ENCODE measurements at regions not wholly inside any gene's neighbourhood (a gene's known extent, or its start where the extent isn't known, plus 50 kb on each side); places are given as distances from the start of the nearest gene placed in this dataset.

- no peaks in the 10 kb centered on the region for H3K36me3 ChIP-seq (replicated peaks in 1 of 2; ENCODE audit: control insufficient read depth in 2 of 2, insufficient read depth in 2 of 2, low read length in 2 of 2)
Observed at GRCh38 chr11:23370580-23371275, 510.5 kb upstream of the CCDC179 start.

GRCh38 chr11:23377909-23378308 is 517.6 kb upstream of the CCDC179 start:
- Histone ChIP-seq H3K4me3 (ENCODE audit: low read length in 2 of 2) (no peak overlapping the region), H3K4ac (ENCODE audit: low read length) (no peak overlapping the region), H2AFZ (ENCODE audit: low read length) (no peak overlapping the region), H3K14ac (ENCODE audit: low read length) (no peak overlapping the region), H3K79me1 (ENCODE audit: low read depth, low read length) (no peaks in the 10 kb centered on the region), H2BK12ac (ENCODE audit: low read length) (no peak overlapping the region), H3K36me3 (replicated peaks in 1 of 2; ENCODE audit: control insufficient read depth in 2 of 2, insufficient read depth in 2 of 2, low read length in 2 of 2) (no peaks in the 10 kb centered on the region), H2AK5ac (ENCODE audit: low read depth, low read length) (no peak overlapping the region), H3K4me2 (ENCODE audit: insufficient read depth, low read length, poor library complexity, severe bottlenecking) (no peak overlapping the region), H3K9ac (ENCODE audit: low read depth, low read length, poor library complexity) (no peak overlapping the region), H3K27ac (replicated peaks; ENCODE audit: low read length) (no peak overlapping the region), H3K18ac (ENCODE audit: low read length) (no peak overlapping the region), H4K91ac (ENCODE audit: low read depth, low read length, poor library complexity) (no peak overlapping the region), H3K27me3 (ENCODE audit: control insufficient read depth in 3 of 3, insufficient read depth in 3 of 3, low read depth in 1 of 3, low read length in 3 of 3) (no peaks in the 10 kb centered on the region), H3K9me3 (replicated peaks in 1 of 2; ENCODE audit: control insufficient read depth in 2 of 2, insufficient read depth in 1 of 2, low read depth in 1 of 2, low read length in 2 of 2) (no peaks in the 10 kb centered on the region), H2BK15ac (ENCODE audit: low read length) (no peak overlapping the region), H2BK120ac (ENCODE audit: low read depth, low read length) (no peak overlapping the region), H2BK5ac (ENCODE audit: low read length) (no peak overlapping the region), H3K23ac (ENCODE audit: low read depth, low read length, poor library complexity) (no peak overlapping the region), H4K8ac (ENCODE audit: low read depth, low read length) (no peak overlapping the region), H3K4me1 (ENCODE audit: control insufficient read depth in 2 of 2, insufficient read depth in 1 of 2, low read depth in 1 of 2, low read length in 2 of 2) (no peaks in the 10 kb centered on the region)
- no peak for DNase-seq (ENCODE audit: low spot score)

More at GRCh38 chr11:23370580-23371275, 510.5 kb upstream of the CCDC179 start:
- Histone ChIP-seq H2BK120ac (ENCODE audit: low read depth, low read length) (no peak overlapping the region), H2BK12ac (ENCODE audit: low read length) (no peak overlapping the region), H3K14ac (ENCODE audit: low read length) (no peak overlapping the region), H2AK5ac (ENCODE audit: low read depth, low read length) (no peak overlapping the region), H3K27ac (replicated peaks; ENCODE audit: low read length) (no peak overlapping the region), H2AFZ (ENCODE audit: low read length) (no peak overlapping the region), H3K4me3 (ENCODE audit: low read length in 2 of 2) (no peak overlapping the region), H3K4ac (ENCODE audit: low read length) (no peak overlapping the region), H3K23ac (ENCODE audit: low read depth, low read length, poor library complexity) (no peak overlapping the region), H4K91ac (ENCODE audit: low read depth, low read length, poor library complexity) (no peak overlapping the region), H3K18ac (ENCODE audit: low read length) (no peak overlapping the region), H3K4me2 (ENCODE audit: insufficient read depth, low read length, poor library complexity, severe bottlenecking) (no peak overlapping the region), H3K27me3 (ENCODE audit: control insufficient read depth in 3 of 3, insufficient read depth in 3 of 3, low read depth in 1 of 3, low read length in 3 of 3) (no peaks in the 10 kb centered on the region), H3K79me1 (ENCODE audit: low read depth, low read length) (no peaks in the 10 kb centered on the region), H3K4me1 (ENCODE audit: control insufficient read depth in 2 of 2, insufficient read depth in 1 of 2, low read depth in 1 of 2, low read length in 2 of 2) (no peaks in the 10 kb centered on the region), H3K9me3 (replicated peaks in 1 of 2; ENCODE audit: control insufficient read depth in 2 of 2, insufficient read depth in 1 of 2, low read depth in 1 of 2, low read length in 2 of 2) (peaks cover 0 to 1% of the 10 kb centered on the region in 2 donors), H2BK5ac (ENCODE audit: low read length) (no peak overlapping the region), H4K8ac (ENCODE audit: low read depth, low read length) (peak overlapping the region; percentile 30), H2BK15ac (ENCODE audit: low read length) (no peak overlapping the region), H3K9ac (ENCODE audit: low read depth, low read length, poor library complexity) (no peak overlapping the region)
- no CpG with 5 or more reads among the region's 3 CpGs for WGBS, 2 donors (ENCODE audit: extremely low coverage in 2 of 2, insufficient read length in 2 of 2, insufficient replicate concordance in 1 of 2)
- DNase-seq (ENCODE audit: low spot score), result no peak

- Histone ChIP-seq H3K27ac (replicated peaks; ENCODE audit: low read length) (no peak overlapping the region), H3K4me2 (ENCODE audit: insufficient read depth, low read length, poor library complexity, severe bottlenecking) (no peak overlapping the region), H3K9me3 (replicated peaks in 1 of 2; ENCODE audit: control insufficient read depth in 2 of 2, insufficient read depth in 1 of 2, low read depth in 1 of 2, low read length in 2 of 2) (no peaks in the 10 kb centered on the region), H3K18ac (ENCODE audit: low read length) (no peak overlapping the region), H2BK5ac (ENCODE audit: low read length) (no peak overlapping the region), H2BK12ac (ENCODE audit: low read length) (no peak overlapping the region), H3K36me3 (replicated peaks in 1 of 2; ENCODE audit: control insufficient read depth in 2 of 2, insufficient read depth in 2 of 2, low read length in 2 of 2) (no peaks in the 10 kb centered on the region), H2BK120ac (ENCODE audit: low read depth, low read length) (no peak overlapping the region), H3K4ac (ENCODE audit: low read length) (no peak overlapping the region), H4K8ac (ENCODE audit: low read depth, low read length) (no peak overlapping the region), H2AFZ (ENCODE audit: low read length) (no peak overlapping the region), H3K23ac (ENCODE audit: low read depth, low read length, poor library complexity) (no peak overlapping the region), H4K91ac (ENCODE audit: low read depth, low read length, poor library complexity) (no peak overlapping the region), H3K9ac (ENCODE audit: low read depth, low read length, poor library complexity) (no peak overlapping the region), H3K27me3 (ENCODE audit: control insufficient read depth in 3 of 3, insufficient read depth in 3 of 3, low read depth in 1 of 3, low read length in 3 of 3) (no peaks in the 10 kb centered on the region), H3K4me3 (ENCODE audit: low read length in 2 of 2) (no peak overlapping the region), H3K79me1 (ENCODE audit: low read depth, low read length) (no peaks in the 10 kb centered on the region), H2BK15ac (ENCODE audit: low read length) (no peak overlapping the region), H3K4me1 (ENCODE audit: control insufficient read depth in 2 of 2, insufficient read depth in 1 of 2, low read depth in 1 of 2, low read length in 2 of 2) (no peaks in the 10 kb centered on the region), H3K14ac (ENCODE audit: low read length) (no peak overlapping the region), H2AK5ac (ENCODE audit: low read depth, low read length) (no peak overlapping the region)
- no peak for DNase-seq (ENCODE audit: low spot score)
- no CpG with 5 or more reads among the region's 2 CpGs for WGBS, 2 donors (ENCODE audit: extremely low coverage in 2 of 2, insufficient read length in 2 of 2, insufficient replicate concordance in 1 of 2)
Observed at GRCh38 chr11:23391031-23391430, 530.8 kb upstream of the CCDC179 start.

- H3K79me1 ChIP-seq (ENCODE audit: low read depth, low read length), result no peaks in the 10 kb centered on the region
- H3K4ac ChIP-seq (ENCODE audit: low read length), result no peak overlapping the region
- H2AFZ ChIP-seq (ENCODE audit: low read length), result no peak overlapping the region
- H3K4me2 ChIP-seq (ENCODE audit: insufficient read depth, low read length, poor library complexity, severe bottlenecking), result no peak overlapping the region
- H3K4me3 ChIP-seq (ENCODE audit: low read length in 2 of 2), result no peak overlapping the region
- no peak overlapping the region for H4K8ac ChIP-seq (ENCODE audit: low read depth, low read length)
- no peak overlapping the region for H2BK15ac ChIP-seq (ENCODE audit: low read length)
- H3K9ac ChIP-seq (ENCODE audit: low read depth, low read length, poor library complexity), result no peak overlapping the region
- no peak overlapping the region for H3K14ac ChIP-seq (ENCODE audit: low read length)
- no peak overlapping the region for H2BK5ac ChIP-seq (ENCODE audit: low read length)
- no peaks in the 10 kb centered on the region for H3K4me1 ChIP-seq (ENCODE audit: control insufficient read depth in 2 of 2, insufficient read depth in 1 of 2, low read depth in 1 of 2, low read length in 2 of 2)
- no CpG with 5 or more reads among the region's 2 CpGs for WGBS, 2 donors (ENCODE audit: extremely low coverage in 2 of 2, insufficient read length in 2 of 2, insufficient replicate concordance in 1 of 2)
- H3K9me3 ChIP-seq (replicated peaks in 1 of 2; ENCODE audit: control insufficient read depth in 2 of 2, insufficient read depth in 1 of 2, low read depth in 1 of 2, low read length in 2 of 2), result no peaks in the 10 kb centered on the region
- no peak overlapping the region for H2BK120ac ChIP-seq (ENCODE audit: low read depth, low read length)
- H3K23ac ChIP-seq (ENCODE audit: low read depth, low read length, poor library complexity), result no peak overlapping the region
- H4K91ac ChIP-seq (ENCODE audit: low read depth, low read length, poor library complexity), result no peak overlapping the region
- H3K36me3 ChIP-seq (replicated peaks in 1 of 2; ENCODE audit: control insufficient read depth in 2 of 2, insufficient read depth in 2 of 2, low read length in 2 of 2), result no peaks in the 10 kb centered on the region
- H3K27ac ChIP-seq (replicated peaks; ENCODE audit: low read length), result no peak overlapping the region
- no peak overlapping the region for H2BK12ac ChIP-seq (ENCODE audit: low read length)
- H2AK5ac ChIP-seq (ENCODE audit: low read depth, low read length), result no peak overlapping the region
- no peak overlapping the region for H3K18ac ChIP-seq (ENCODE audit: low read length)
- no peak for DNase-seq (ENCODE audit: low spot score)
- no peaks in the 10 kb centered on the region for H3K27me3 ChIP-seq (ENCODE audit: control insufficient read depth in 3 of 3, insufficient read depth in 3 of 3, low read depth in 1 of 3, low read length in 3 of 3)
Observed at GRCh38 chr11:23398052-23398451, 537.8 kb upstream of the CCDC179 start.
